Suprapubic skin (tissue), 4 donors: ENCODE measurements at regions not wholly inside any gene's neighbourhood (a gene's known extent, or its start where the extent isn't known, plus 50 kb on each side); places are given as distances from the start of the nearest gene placed in this dataset.

Source experiments
- DNase-seq, 2 donors: peaks; one replicate each; pipeline ENCODE4 v3.0.0-alpha.2; 2019; ENCODE audit warnings: low spot score in 2 of 2
- H3K27ac ChIP-seq: fragments of 200-600 bp; sonication (generic); one replicate; pipeline ENCODE4 v1.5.1; 2019
- H3K27me3 ChIP-seq: fragments of 200-600 bp; sonication (generic); one replicate; pipeline ENCODE4 v1.5.1; 2019
- H3K36me3 ChIP-seq: fragments of 200-600 bp; sonication (generic); one replicate; pipeline ENCODE4 v1.5.1; 2019
- H3K4me1 ChIP-seq: fragments of 200-600 bp; sonication (generic); one replicate; pipeline ENCODE4 v1.5.1; 2019
- H3K4me3 ChIP-seq: fragments of 200-600 bp; sonication (generic); one replicate; pipeline ENCODE4 v1.5.1; 2019; ENCODE audit warnings: mild to moderate bottlenecking
- H3K9me3 ChIP-seq: fragments of 200-600 bp; sonication (generic); one replicate; pipeline ENCODE4 v1.5.1; 2019
- EP300 ChIP-seq: sonication (generic); formaldehyde crosslinking; IDR thresholded peaks from one replicate; pipeline ENCODE4 v1.6.1; 2017; ENCODE audit warnings: antibody characterized with exemption
- POLR2A ChIP-seq, 2 donors: fragments of 450-650 bp; IDR thresholded peaks; one replicate each; pipeline ENCODE4 v1.6.1; 2017; ENCODE audit warnings: antibody characterized with exemption in 2 of 2, mild to moderate bottlenecking in 2 of 2, moderate library complexity in 2 of 2
- POLR2AphosphoS5 ChIP-seq, 3 donors: sonication (generic); formaldehyde crosslinking; IDR thresholded peaks; one replicate each; pipeline ENCODE4 v1.6.1; 2017; ENCODE audit warnings: antibody characterized with exemption in 3 of 3
- WGBS: methylation state at CpG from one replicate; pipeline ENCODE4 v1.1.5; 2018; 5-methylcytosine and 5-hydroxymethylcytosine counted together
- TF ChIP-seq, protein P1 (sequence below), 2 donors: fragments of 200-600 bp in 1 of 2; fragments of 450-650 bp in 1 of 2; sonication (generic) in 1 of 2; IDR thresholded peaks; one replicate each; pipeline ENCODE4 v1.5.1; 2016 to 2019; ENCODE audit warnings: antibody characterized with exemption in 2 of 2, mild to moderate bottlenecking in 1 of 2, moderate library complexity in 1 of 2

DNA sequence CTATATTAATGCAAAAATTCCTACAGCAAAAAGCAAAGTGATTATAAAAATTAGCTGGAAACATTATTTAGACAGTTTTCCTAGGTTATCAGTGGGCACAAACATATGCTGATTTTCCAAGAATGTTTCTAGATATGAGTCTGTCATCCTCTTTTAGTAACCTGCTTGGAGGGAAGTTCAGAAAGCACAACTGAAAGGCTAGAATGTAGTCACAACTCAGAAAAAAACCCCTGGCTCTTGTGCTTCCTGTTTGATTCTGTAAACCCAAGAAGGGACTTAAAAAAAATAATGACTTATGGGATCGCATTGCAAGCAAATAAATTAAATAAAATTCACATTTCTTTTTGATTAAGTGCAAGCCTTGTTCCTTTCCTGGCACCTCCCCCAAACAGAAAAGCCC lies 708.4 kb upstream of the EPHA7 start:
- Histone ChIP-seq H3K27ac (no peak overlapping the region), H3K4me1 (no peaks in the 10 kb centered on the region), H3K27me3 (no peaks in the 10 kb centered on the region), H3K36me3 (no peaks in the 10 kb centered on the region), H3K9me3 (no peaks in the 10 kb centered on the region), H3K4me3 (no peak overlapping the region)
- no peak for TF ChIP-seq POLR2A (IDR thresholded peaks at IDR 0.05)
- TF ChIP-seq, protein P1, sequence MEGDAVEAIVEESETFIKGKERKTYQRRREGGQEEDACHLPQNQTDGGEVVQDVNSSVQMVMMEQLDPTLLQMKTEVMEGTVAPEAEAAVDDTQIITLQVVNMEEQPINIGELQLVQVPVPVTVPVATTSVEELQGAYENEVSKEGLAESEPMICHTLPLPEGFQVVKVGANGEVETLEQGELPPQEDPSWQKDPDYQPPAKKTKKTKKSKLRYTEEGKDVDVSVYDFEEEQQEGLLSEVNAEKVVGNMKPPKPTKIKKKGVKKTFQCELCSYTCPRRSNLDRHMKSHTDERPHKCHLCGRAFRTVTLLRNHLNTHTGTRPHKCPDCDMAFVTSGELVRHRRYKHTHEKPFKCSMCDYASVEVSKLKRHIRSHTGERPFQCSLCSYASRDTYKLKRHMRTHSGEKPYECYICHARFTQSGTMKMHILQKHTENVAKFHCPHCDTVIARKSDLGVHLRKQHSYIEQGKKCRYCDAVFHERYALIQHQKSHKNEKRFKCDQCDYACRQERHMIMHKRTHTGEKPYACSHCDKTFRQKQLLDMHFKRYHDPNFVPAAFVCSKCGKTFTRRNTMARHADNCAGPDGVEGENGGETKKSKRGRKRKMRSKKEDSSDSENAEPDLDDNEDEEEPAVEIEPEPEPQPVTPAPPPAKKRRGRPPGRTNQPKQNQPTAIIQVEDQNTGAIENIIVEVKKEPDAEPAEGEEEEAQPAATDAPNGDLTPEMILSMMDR (IDR thresholded peaks at IDR 0.05): no peak
- no peak for TF ChIP-seq EP300
- no peak for TF ChIP-seq POLR2AphosphoS5 (IDR thresholded peaks at IDR 0.05)
- DNase-seq: no peak
- WGBS: 31% methylated on average over 1 of the region's 1 CpG

DNA sequence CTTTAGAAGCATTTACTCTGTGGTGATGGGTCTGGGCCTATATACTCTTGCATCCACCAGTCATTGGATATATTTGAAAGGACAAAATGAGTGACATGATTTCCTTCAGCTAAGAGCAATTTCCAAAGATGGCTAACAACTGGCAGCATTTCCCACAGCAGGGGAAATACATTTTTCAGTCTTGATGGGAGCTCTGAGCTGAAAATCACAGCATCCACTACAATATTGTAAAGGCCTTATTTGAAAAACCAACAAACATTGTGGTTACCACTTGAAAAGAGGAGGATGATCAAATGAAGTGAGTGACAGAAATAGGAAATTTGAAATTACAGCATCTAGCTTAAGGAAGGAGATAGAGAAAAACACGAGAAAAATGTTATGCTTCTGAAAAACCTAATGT lies 705.0 kb upstream of the EPHA7 start:
- no peaks in the 10 kb centered on the region for H3K9me3 ChIP-seq
- no peaks in the 10 kb centered on the region for H3K4me1 ChIP-seq
- H3K36me3 ChIP-seq: no peaks in the 10 kb centered on the region
- no peaks in the 10 kb centered on the region for H3K27me3 ChIP-seq
- no peak for DNase-seq
- TF ChIP-seq, protein P1 (IDR thresholded peaks at IDR 0.05): no peak
- TF ChIP-seq POLR2A (IDR thresholded peaks at IDR 0.05) (no peak), EP300 (no peak)
- no peak overlapping the region for H3K27ac ChIP-seq
- H3K4me3 ChIP-seq: no peak overlapping the region
- 88% methylated on average over 1 of the region's 1 CpG for WGBS

DNA sequence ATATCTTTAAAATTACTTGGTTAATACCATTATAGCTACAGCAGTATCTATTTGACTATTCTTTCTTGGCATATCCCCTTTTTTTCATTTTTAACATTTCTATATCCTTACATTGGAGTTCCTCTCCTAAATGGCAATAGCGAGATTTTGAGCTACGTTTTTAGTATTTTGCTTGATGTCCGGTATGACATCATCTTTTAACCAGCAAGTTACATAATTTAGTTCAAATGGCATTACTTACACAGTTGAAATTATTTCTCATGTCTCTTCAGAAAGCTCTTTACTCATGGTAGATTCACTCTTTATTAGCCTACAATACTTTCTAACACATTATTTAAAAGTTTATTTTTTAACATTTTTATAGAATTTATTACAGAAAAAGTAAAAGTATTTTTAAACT lies 701.7 kb upstream of the EPHA7 start:
- DNase-seq: no peak
- Histone ChIP-seq H3K4me1 (no peaks in the 10 kb centered on the region), H3K27ac (no peak overlapping the region), H3K27me3 (no peaks in the 10 kb centered on the region), H3K4me3 (no peak overlapping the region), H3K36me3 (no peaks in the 10 kb centered on the region), H3K9me3 (no peaks in the 10 kb centered on the region)
- TF ChIP-seq POLR2A (IDR thresholded peaks at IDR 0.05) (no peak), POLR2AphosphoS5 (IDR thresholded peaks at IDR 0.05) (no peak), EP300 (no peak)
- TF ChIP-seq, protein P1 (IDR thresholded peaks at IDR 0.05): no peak
- 85% methylated on average over 3 of the region's 3 CpGs for WGBS

DNA sequence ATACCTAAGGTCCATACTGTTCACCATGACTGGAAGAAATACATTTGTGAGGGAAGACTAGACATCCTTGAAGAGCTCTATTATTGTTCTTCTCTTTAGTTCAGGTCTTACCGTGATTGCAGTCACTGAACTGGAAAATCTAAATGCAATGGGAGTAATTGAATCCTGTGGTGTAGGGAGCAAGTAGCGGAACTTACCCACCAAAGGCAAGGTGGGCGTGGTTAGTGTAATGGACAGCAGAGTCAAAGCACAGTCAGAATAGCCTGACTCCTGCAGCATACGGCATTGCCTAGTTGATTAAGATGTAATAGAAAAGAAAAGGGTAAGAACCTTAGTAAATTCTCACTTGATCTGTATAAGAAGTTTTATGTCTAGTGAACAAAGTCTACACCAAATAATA lies 679.7 kb upstream of the EPHA7 start:
- 89% methylated on average over 4 of the region's 4 CpGs for WGBS

DNA sequence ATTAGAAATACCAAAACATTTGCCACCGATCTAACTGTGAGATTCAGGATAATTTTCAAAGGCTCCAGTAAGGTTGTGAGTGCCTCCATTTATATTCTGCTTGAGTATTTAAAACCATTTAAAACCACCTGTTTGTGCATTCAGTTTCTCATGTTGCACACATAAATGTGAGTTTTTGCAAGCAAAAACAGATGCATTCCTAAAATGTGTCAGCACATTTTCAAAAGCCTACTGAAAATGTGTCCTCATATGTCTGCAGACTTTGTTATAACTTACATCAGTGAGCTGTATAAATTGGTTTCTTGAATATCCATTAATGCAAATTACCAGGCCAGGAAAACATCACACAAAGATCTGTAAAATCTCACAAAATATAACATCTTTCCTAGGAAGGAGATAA lies 676.6 kb upstream of the EPHA7 start:
- no peak overlapping the region for H3K27ac ChIP-seq
- WGBS: 52% methylated on average over 1 of the region's 1 CpG
- TF ChIP-seq, protein P1 (IDR thresholded peaks at IDR 0.05): no peak
- no peak for TF ChIP-seq EP300
- TF ChIP-seq POLR2A (IDR thresholded peaks at IDR 0.05): no peak
- no peak for TF ChIP-seq POLR2AphosphoS5 (IDR thresholded peaks at IDR 0.05)

More for the DNA sequence above, 679.7 kb upstream of the EPHA7 start:
- no peak overlapping the region for H3K27ac ChIP-seq
- H3K27me3 ChIP-seq: no peaks in the 10 kb centered on the region
- no peaks in the 10 kb centered on the region for H3K4me1 ChIP-seq
- no peaks in the 10 kb centered on the region for H3K36me3 ChIP-seq
- H3K9me3 ChIP-seq: no peaks in the 10 kb centered on the region
- DNase-seq: no peak
- TF ChIP-seq POLR2AphosphoS5 (IDR thresholded peaks at IDR 0.05) (no peak), POLR2A (IDR thresholded peaks at IDR 0.05) (no peak), EP300 (no peak)
- TF ChIP-seq, protein P1 (IDR thresholded peaks at IDR 0.05): no peak
- H3K4me3 ChIP-seq: no peak overlapping the region

More for the DNA sequence above, 676.6 kb upstream of the EPHA7 start:
- DNase-seq: no peak
- Histone ChIP-seq H3K4me1 (no peaks in the 10 kb centered on the region), H3K36me3 (no peaks in the 10 kb centered on the region), H3K9me3 (no peaks in the 10 kb centered on the region), H3K27me3 (no peaks in the 10 kb centered on the region), H3K4me3 (no peak overlapping the region)
